Stimulated activated CD4-positive, alpha-beta T cell treated with anti-CD3 and anti-CD28 coated beads, Interleukin-12 subunit alpha, Interleukin-12 subunit beta, amount 100 ng/mL, for 48 hours (primary cell): ENCODE measurements at regions not wholly inside any gene's neighbourhood (a gene's known extent, or its start where the extent isn't known, plus 50 kb on each side); places are given as distances from the start of the nearest gene placed in this dataset.
"Not testable (repeated sequence)": the region's sequence is repeated elsewhere in the genome, so short reads cannot be mapped to it uniquely, and the experiment has no call there.

Experiments used
- DNase-seq, 3 donors: peaks; one replicate each; pipeline ENCODE4 v3.0.0-alpha.2; 2020; ENCODE audit warnings: low read depth in 2 of 3, low spot score in 1 of 3

DNA sequence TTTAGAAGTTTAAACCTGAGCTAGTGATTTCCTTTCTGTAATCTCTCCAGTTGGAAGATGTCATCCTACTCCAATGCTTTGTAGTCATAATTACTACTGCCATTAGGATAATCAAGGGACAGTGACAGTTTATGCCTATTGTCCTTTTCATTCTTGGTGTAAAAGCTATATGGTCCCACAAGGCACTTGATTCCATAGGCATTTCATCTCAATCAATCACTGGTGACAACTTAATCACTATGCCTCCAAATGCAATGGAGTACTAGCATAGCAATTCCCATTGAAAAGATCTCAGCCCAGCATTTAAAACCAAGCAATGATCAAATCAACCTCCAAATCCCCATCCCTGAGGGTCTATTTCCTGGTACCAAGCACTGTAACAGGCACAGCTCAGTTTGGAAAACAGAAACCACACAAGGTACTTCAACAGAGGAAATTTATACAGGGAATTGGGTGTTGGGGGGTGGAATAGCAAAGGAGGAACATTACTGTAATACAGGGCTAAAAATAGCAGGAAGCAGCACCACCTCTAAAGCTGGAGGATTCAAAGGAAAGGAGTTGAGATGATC is 51.0 kb downstream of the FHIP2A start:
- no peak for DNase-seq

GRCh38 chr10:114874827-114875411 is 53.3 kb downstream of the FHIP2A start:
- no peak for DNase-seq

- DNase-seq, result not testable (repeated sequence)
Observed at GRCh38 chr10:114875590-114876081, 54.1 kb downstream of the FHIP2A start.

DNA sequence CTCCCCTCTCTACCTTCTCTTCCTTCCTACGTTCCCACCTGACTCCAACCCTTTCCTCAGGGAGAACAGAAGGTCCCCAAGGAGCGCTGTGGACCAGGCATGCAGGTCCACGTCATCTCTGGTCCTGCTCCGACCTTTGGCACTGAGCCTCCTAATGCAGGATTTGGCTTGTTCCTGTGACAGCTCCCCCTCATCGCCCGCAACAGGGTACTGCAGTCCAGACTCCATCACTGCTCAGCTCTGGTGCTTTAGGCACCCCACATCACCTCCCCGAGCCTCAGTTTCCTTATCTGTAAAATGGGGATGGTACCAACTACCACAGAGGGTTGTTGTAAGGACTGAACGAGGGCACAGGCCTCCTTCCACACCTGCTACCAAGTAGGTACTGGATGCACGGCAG is 54.6 kb downstream of the FHIP2A start:
- DNase-seq, result no peak

- DNase-seq, result peak; percentile 27 to 46 (median 40)
Observed at GRCh38 chr10:114876602-114877300, 55.2 kb downstream of the FHIP2A start.

DNA sequence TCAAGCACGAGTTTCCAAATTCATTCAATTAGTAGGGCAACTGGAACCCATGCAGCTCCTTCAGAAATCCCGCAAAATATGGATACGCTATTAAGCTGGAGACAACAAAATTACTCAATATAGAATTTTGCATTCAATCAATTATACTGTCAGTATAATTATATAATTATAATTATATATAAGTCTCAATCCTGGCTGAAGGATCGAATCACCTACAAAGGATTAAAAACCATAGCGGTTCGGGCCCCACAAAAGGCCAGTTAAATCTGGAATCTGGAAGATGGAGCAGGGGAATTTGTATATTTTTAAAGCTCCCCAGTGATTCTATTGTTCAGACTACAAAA is 55.7 kb downstream of the FHIP2A start:
- no peak for DNase-seq

- DNase-seq, result no peak
Observed at GRCh38 chr10:114879093-114879492, 57.5 kb downstream of the FHIP2A start.

GRCh38 chr10:114879541-114880158 is 58.1 kb downstream of the FHIP2A start:
- DNase-seq, result peak in 2 of 3 donors; percentile 22 to 40

DNA sequence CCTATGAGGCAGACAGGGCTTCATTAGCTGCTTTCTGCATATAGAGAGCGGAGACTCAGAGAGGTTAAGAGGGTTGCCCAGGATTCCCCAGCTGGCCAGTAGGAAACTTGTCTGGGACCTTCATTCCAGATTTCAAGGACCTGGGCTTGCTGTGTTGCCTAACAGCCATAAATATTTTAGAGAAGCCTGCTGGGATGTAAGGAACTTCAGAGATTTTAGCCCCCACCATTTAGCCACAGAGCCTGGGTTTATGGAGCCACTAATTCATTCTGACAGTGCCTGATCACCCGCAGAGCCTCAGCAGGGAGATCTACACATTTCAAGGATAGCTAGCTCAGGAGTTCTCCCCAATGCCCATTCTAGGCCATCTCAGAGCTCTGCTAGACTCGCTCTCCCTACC is 56.6 kb upstream of the TRUB1 start:
- no peak for DNase-seq

DNA sequence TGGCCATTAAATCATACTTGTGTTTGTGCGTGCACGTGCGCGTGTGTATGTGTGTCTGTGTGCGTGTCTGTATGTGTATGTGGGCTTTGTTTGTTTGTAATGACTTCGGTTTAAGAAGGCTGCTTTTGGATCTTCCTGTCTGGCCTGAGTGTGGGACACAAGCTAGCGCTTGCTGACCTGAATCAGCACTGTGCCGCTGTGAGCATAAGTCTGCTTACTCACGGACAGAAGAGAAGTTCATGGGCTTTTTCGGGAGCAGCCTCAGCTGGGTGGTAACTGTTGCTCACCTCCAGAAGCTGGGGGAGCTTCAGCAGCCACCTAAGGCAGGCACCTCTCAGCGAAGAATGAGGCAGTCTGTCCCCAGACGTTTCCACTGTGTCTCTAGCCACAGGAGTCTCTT is 56.1 kb upstream of the TRUB1 start:
- no peak for DNase-seq

GRCh38 chr10:114885443-114885842 is 52.6 kb upstream of the TRUB1 start:
- no peak for DNase-seq
